GM12878 (cell line): ENCODE measurements at regions not wholly inside any gene's neighbourhood (a gene's known extent, or its start where the extent isn't known, plus 50 kb on each side); places are given as distances from the start of the nearest gene placed in this dataset.

Source experiments
- ASH2L ChIP-seq: fragments of 300-600, 200-600 bp; sonication (generic); IDR thresholded peaks from 2 replicates; pipeline ENCODE4 v1.6.1; 2017; ENCODE audit warnings: low read depth, mild to moderate bottlenecking, borderline replicate concordance
- CHD2 ChIP-seq: IDR thresholded peaks from 2 replicates; pipeline ENCODE4 v1.6.1; 2011; ENCODE audit warnings: low read depth, low read length, improper control_type of control experiment, borderline replicate concordance
- EP300 ChIP-seq, 2 experiments: fragments of 150-350 bp in 1 of 2; IDR thresholded peaks; 2 replicates each; pipeline ENCODE4 v1.6.1; 2011 to 2012; ENCODE audit warnings: low read depth in 2 of 2, low read length in 2 of 2, borderline replicate concordance in 1 of 2, improper control_type of control experiment in 1 of 2, inconsistent platforms in 1 of 2; ENCODE audit not compliant: control insufficient read depth in 1 of 2
- KDM1A ChIP-seq: fragments of 200-600 bp; sonication (generic); IDR thresholded peaks from 2 replicates; pipeline ENCODE4 v1.6.1; 2016; ENCODE audit warnings: borderline replicate concordance
- MXI1 ChIP-seq: fragments of 150-350 bp; IDR thresholded peaks from 2 replicates; pipeline ENCODE4 v1.6.1; 2011; ENCODE audit warnings: low read depth, mild to moderate bottlenecking, inconsistent platforms, low read length, improper control_type of control experiment
- POLR2AphosphoS5 ChIP-seq: IDR thresholded peaks from 2 replicates; pipeline ENCODE4 v1.6.1; 2011; ENCODE audit warnings: mild to moderate bottlenecking, low read length, inconsistent platforms
- SIN3A ChIP-seq: IDR thresholded peaks from 2 replicates; pipeline ENCODE4 v1.6.1; 2012; ENCODE audit warnings: low read depth, low read length, improper control_type of control experiment
- SREBF2 ChIP-seq: IDR thresholded peaks from 2 replicates; pipeline ENCODE4 v1.6.1; 2012; ENCODE audit warnings: mild to moderate bottlenecking, low read length
- TF ChIP-seq, protein P1 (sequence below): fragments of 450-650 bp; formaldehyde crosslinking; IDR thresholded peaks from 2 replicates; pipeline ENCODE4 v1.4.0; 2022; ENCODE audit warnings: mild to moderate bottlenecking, moderate library complexity
- TF ChIP-seq, protein P2 (sequence below), 3 experiments: IDR thresholded peaks in 2 of 3; conservative IDR thresholded peaks in 1 of 3; 2 replicates each; pipeline ENCODE4 v1.5.1; 2011; ENCODE audit warnings: low read depth in 3 of 3, low read length in 3 of 3, mild to moderate bottlenecking in 3 of 3, control low read depth in 2 of 3, moderate library complexity in 2 of 3, inconsistent platforms in 1 of 3, mixed read lengths in 1 of 3; ENCODE audit not compliant: control insufficient read depth in 2 of 3, insufficient read depth in 1 of 3; ENCODE audit errors: extremely low read depth in 1 of 3
- TF ChIP-seq, protein P3 (sequence below): IDR thresholded peaks from 2 replicates; pipeline ENCODE4 v1.6.1; 2012; ENCODE audit warnings: low read depth, low read length, improper control_type of control experiment
- TF ChIP-seq, protein P4 (sequence below): IDR thresholded peaks from 2 replicates; pipeline ENCODE4 v1.6.1; 2012; ENCODE audit warnings: low read depth, low read length, improper control_type of control experiment
- TF ChIP-seq, protein P5 (sequence below): fragments of 450-650 bp; IDR thresholded peaks from 2 replicates; pipeline ENCODE4 v1.6.1; 2017; ENCODE audit warnings: mild to moderate bottlenecking, low read depth, inconsistent platforms; ENCODE audit not compliant: poor library complexity, severe bottlenecking

DNA sequence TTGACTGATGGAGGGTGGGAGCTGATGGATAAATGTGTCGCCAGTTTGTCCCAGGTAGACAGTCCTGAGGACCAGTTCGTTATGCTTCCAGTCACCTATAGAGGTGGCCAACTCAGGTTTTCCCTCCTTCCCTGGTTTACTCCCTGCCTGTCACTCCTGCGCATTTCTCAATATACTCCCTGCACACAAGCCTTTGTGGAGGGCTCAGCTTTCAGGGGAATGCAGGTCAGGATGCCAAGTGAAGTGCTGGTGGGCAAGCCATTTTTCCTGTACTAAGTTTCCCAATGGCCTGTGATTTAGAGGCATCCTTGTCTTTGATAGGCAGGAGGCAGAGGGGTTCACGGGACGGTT lies 473.5 kb upstream of the ZMIZ1 start:
- TF ChIP-seq, protein P1, sequence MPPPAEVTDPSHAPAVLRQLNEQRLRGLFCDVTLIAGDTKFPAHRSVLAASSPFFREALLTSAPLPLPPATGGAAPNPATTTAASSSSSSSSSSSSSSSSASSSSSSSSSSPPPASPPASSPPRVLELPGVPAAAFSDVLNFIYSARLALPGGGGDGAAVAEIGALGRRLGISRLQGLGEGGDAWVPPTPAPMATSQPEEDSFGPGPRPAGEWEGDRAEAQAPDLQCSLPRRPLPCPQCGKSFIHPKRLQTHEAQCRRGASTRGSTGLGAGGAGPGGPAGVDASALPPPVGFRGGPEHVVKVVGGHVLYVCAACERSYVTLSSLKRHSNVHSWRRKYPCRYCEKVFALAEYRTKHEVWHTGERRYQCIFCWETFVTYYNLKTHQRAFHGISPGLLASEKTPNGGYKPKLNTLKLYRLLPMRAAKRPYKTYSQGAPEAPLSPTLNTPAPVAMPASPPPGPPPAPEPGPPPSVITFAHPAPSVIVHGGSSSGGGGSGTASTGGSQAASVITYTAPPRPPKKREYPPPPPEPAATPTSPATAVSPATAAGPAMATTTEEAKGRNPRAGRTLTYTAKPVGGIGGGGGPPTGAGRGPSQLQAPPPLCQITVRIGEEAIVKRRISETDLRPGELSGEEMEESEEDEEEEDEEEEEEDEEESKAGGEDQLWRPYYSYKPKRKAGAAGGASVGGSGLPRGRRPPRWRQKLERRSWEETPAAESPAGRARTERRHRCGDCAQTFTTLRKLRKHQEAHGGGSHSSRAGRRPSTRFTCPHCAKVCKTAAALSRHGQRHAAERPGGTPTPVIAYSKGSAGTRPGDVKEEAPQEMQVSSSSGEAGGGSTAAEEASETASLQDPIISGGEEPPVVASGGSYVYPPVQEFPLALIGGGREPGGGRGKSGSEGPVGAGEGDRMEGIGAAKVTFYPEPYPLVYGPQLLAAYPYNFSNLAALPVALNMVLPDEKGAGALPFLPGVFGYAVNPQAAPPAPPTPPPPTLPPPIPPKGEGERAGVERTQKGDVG (CRISPR knock-in tag) = no peak
- TF ChIP-seq MXI1 (no peak), SREBF2 (no peak), EP300 (IDR thresholded peaks at IDR 0.05; ENCODE audit: borderline replicate concordance in 1 of 2, control insufficient read depth in 1 of 2, low read depth in 2 of 2, low read length in 2 of 2) (no peak), POLR2AphosphoS5 (no peak), ASH2L (no peak), CHD2 (no peak), SIN3A (no peak), KDM1A (no peak)
- TF ChIP-seq, protein P2, sequence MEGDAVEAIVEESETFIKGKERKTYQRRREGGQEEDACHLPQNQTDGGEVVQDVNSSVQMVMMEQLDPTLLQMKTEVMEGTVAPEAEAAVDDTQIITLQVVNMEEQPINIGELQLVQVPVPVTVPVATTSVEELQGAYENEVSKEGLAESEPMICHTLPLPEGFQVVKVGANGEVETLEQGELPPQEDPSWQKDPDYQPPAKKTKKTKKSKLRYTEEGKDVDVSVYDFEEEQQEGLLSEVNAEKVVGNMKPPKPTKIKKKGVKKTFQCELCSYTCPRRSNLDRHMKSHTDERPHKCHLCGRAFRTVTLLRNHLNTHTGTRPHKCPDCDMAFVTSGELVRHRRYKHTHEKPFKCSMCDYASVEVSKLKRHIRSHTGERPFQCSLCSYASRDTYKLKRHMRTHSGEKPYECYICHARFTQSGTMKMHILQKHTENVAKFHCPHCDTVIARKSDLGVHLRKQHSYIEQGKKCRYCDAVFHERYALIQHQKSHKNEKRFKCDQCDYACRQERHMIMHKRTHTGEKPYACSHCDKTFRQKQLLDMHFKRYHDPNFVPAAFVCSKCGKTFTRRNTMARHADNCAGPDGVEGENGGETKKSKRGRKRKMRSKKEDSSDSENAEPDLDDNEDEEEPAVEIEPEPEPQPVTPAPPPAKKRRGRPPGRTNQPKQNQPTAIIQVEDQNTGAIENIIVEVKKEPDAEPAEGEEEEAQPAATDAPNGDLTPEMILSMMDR (IDR thresholded peaks at IDR 0.05 in 2 of 3, conservative IDR thresholded peaks at IDR 0.05 in 1 of 3; ENCODE audit: control insufficient read depth in 2 of 3, extremely low read depth in 1 of 3, insufficient read depth in 1 of 3, low read depth in 3 of 3, low read length in 3 of 3) = no peak
- TF ChIP-seq, protein P3, sequence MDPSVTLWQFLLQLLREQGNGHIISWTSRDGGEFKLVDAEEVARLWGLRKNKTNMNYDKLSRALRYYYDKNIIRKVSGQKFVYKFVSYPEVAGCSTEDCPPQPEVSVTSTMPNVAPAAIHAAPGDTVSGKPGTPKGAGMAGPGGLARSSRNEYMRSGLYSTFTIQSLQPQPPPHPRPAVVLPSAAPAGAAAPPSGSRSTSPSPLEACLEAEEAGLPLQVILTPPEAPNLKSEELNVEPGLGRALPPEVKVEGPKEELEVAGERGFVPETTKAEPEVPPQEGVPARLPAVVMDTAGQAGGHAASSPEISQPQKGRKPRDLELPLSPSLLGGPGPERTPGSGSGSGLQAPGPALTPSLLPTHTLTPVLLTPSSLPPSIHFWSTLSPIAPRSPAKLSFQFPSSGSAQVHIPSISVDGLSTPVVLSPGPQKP = no peak
- TF ChIP-seq, protein P4, sequence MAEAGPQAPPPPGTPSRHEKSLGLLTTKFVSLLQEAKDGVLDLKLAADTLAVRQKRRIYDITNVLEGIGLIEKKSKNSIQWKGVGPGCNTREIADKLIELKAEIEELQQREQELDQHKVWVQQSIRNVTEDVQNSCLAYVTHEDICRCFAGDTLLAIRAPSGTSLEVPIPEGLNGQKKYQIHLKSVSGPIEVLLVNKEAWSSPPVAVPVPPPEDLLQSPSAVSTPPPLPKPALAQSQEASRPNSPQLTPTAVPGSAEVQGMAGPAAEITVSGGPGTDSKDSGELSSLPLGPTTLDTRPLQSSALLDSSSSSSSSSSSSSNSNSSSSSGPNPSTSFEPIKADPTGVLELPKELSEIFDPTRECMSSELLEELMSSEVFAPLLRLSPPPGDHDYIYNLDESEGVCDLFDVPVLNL = no peak
- TF ChIP-seq, protein P5, sequence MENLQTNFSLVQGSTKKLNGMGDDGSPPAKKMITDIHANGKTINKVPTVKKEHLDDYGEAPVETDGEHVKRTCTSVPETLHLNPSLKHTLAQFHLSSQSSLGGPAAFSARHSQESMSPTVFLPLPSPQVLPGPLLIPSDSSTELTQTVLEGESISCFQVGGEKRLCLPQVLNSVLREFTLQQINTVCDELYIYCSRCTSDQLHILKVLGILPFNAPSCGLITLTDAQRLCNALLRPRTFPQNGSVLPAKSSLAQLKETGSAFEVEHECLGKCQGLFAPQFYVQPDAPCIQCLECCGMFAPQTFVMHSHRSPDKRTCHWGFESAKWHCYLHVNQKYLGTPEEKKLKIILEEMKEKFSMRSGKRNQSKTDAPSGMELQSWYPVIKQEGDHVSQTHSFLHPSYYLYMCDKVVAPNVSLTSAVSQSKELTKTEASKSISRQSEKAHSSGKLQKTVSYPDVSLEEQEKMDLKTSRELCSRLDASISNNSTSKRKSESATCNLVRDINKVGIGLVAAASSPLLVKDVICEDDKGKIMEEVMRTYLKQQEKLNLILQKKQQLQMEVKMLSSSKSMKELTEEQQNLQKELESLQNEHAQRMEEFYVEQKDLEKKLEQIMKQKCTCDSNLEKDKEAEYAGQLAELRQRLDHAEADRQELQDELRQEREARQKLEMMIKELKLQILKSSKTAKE = no peak
